Panc1 (cell line): ENCODE measurements at regions not wholly inside any gene's neighbourhood (a gene's known extent, or its start where the extent isn't known, plus 50 kb on each side); places are given as distances from the start of the nearest gene placed in this dataset.

Source experiments
- POLR2AphosphoS5 ChIP-seq: IDR thresholded peaks from 2 replicates; pipeline ENCODE4 v1.6.1; 2012; ENCODE audit warnings: mild to moderate bottlenecking, low read depth, low read length, moderate library complexity
- SIN3A ChIP-seq: IDR thresholded peaks from 2 replicates; pipeline ENCODE4 v1.6.1; 2012; ENCODE audit warnings: low read depth, mild to moderate bottlenecking, low read length, moderate library complexity, borderline replicate concordance; ENCODE audit not compliant: insufficient read depth
- TCF7L2 ChIP-seq: IDR thresholded peaks from 2 replicates; pipeline ENCODE4 v1.6.1; 2011; ENCODE audit warnings: mild to moderate bottlenecking, low read depth, low read length, inconsistent platforms
- TF ChIP-seq, protein P1 (sequence below): fragments of 450-650 bp; IDR thresholded peaks from 2 replicates; pipeline ENCODE4 v1.5.1; 2017; ENCODE audit warnings: mild to moderate bottlenecking
- TF ChIP-seq, protein P2 (sequence below), 2 experiments: IDR thresholded peaks; 2 replicates each; pipeline ENCODE4 v1.6.1; 2011 to 2012; ENCODE audit warnings: low read depth in 2 of 2, control low read depth in 1 of 2, low read length in 1 of 2, mild to moderate bottlenecking in 1 of 2, moderate library complexity in 1 of 2; ENCODE audit not compliant: insufficient read depth in 1 of 2

DNA sequence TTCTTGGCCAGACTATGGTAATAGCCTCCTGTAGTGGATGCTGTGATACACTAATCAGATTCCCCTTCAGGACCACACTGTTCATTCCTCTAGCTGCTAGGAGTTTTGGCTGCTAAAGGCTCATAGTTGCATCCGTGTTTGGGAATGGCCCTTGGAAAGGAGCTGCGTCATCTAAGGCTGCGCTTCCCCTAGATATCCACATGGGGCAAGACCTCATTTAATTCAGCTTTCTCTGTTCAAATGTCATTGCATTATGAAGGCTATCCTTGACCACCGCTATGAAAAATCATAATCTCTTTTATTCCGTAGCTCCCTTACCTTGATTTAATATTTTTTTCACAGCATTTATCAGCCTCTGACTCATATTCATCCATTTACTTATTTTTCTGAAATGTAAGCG is 258.3 kb upstream of the NR4A3 start:
- TF ChIP-seq, protein P1, sequence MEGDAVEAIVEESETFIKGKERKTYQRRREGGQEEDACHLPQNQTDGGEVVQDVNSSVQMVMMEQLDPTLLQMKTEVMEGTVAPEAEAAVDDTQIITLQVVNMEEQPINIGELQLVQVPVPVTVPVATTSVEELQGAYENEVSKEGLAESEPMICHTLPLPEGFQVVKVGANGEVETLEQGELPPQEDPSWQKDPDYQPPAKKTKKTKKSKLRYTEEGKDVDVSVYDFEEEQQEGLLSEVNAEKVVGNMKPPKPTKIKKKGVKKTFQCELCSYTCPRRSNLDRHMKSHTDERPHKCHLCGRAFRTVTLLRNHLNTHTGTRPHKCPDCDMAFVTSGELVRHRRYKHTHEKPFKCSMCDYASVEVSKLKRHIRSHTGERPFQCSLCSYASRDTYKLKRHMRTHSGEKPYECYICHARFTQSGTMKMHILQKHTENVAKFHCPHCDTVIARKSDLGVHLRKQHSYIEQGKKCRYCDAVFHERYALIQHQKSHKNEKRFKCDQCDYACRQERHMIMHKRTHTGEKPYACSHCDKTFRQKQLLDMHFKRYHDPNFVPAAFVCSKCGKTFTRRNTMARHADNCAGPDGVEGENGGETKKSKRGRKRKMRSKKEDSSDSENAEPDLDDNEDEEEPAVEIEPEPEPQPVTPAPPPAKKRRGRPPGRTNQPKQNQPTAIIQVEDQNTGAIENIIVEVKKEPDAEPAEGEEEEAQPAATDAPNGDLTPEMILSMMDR = no peak
- TF ChIP-seq POLR2AphosphoS5 (no peak), SIN3A (no peak), TCF7L2 (no peak)
- TF ChIP-seq, protein P2, sequence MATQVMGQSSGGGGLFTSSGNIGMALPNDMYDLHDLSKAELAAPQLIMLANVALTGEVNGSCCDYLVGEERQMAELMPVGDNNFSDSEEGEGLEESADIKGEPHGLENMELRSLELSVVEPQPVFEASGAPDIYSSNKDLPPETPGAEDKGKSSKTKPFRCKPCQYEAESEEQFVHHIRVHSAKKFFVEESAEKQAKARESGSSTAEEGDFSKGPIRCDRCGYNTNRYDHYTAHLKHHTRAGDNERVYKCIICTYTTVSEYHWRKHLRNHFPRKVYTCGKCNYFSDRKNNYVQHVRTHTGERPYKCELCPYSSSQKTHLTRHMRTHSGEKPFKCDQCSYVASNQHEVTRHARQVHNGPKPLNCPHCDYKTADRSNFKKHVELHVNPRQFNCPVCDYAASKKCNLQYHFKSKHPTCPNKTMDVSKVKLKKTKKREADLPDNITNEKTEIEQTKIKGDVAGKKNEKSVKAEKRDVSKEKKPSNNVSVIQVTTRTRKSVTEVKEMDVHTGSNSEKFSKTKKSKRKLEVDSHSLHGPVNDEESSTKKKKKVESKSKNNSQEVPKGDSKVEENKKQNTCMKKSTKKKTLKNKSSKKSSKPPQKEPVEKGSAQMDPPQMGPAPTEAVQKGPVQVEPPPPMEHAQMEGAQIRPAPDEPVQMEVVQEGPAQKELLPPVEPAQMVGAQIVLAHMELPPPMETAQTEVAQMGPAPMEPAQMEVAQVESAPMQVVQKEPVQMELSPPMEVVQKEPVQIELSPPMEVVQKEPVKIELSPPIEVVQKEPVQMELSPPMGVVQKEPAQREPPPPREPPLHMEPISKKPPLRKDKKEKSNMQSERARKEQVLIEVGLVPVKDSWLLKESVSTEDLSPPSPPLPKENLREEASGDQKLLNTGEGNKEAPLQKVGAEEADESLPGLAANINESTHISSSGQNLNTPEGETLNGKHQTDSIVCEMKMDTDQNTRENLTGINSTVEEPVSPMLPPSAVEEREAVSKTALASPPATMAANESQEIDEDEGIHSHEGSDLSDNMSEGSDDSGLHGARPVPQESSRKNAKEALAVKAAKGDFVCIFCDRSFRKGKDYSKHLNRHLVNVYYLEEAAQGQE (IDR thresholded peaks at IDR 0.05; ENCODE audit: insufficient read depth in 1 of 2, low read depth in 2 of 2, low read length in 1 of 2) = no peak
